SK-N-SH treated with all-trans-retinoic acid at 6 μM for 48 hours (cell line): ENCODE measurements at regions not wholly inside any gene's neighbourhood (a gene's known extent, or its start where the extent isn't known, plus 50 kb on each side); places are given as distances from the start of the nearest gene placed in this dataset.

Source experiments
- ATAC-seq: fragments of 200-7000 bp; cut with Tn5 transposase; 3 replicates; pipeline ENCODE4 v1.9.1; 2020; ENCODE audit warnings: mild to moderate bottlenecking, moderate library complexity
- ARNTL ChIP-seq: fragments of 450-650 bp; formaldehyde crosslinking; IDR thresholded peaks from 2 replicates; pipeline ENCODE4 v1.5.0; 2020; ENCODE audit warnings: low read depth, mild to moderate bottlenecking, moderate library complexity, borderline replicate concordance
- BACH2 ChIP-seq: fragments of 250-450 bp; sonication (Bioruptor Pico); IDR thresholded peaks from 2 replicates; pipeline ENCODE4 v1.9.0; 2021; ENCODE audit warnings: mild to moderate bottlenecking, borderline replicate concordance
- CSDC2 ChIP-seq: fragments of 250-450 bp; sonication (Bioruptor Pico); IDR thresholded peaks from 2 replicates; pipeline ENCODE4 v1.5.0; 2020; ENCODE audit warnings: mild to moderate bottlenecking, moderate library complexity
- ESRRG ChIP-seq: fragments of 250-450 bp; sonication (Bioruptor Pico); IDR thresholded peaks from 2 replicates; pipeline ENCODE4 v1.6.1; 2021; ENCODE audit warnings: mild to moderate bottlenecking
- ISL1 ChIP-seq: fragments of 250-450 bp; sonication (Bioruptor Pico); IDR thresholded peaks from 2 replicates; pipeline ENCODE4 v2.1.2; 2022; ENCODE audit warnings: mild to moderate bottlenecking, moderate library complexity
- OSR1 ChIP-seq: fragments of 250-450 bp; sonication (Bioruptor Pico); IDR thresholded peaks from 2 replicates; pipeline ENCODE4 v1.8.0; 2022; ENCODE audit warnings: moderate library complexity, mild to moderate bottlenecking, inconsistent platforms
- PPARA ChIP-seq: fragments of 250-450 bp; sonication (Bioruptor Pico); IDR thresholded peaks from 2 replicates; pipeline ENCODE4 v1.5.0; 2020; ENCODE audit warnings: mild to moderate bottlenecking, borderline replicate concordance
- RARB ChIP-seq: fragments of 250-450 bp; sonication (Bioruptor Pico); IDR thresholded peaks from 2 replicates; pipeline ENCODE4 v1.8.0; 2021; ENCODE audit warnings: mild to moderate bottlenecking, moderate library complexity
- SNAI2 ChIP-seq: fragments of 250-450 bp; sonication (Bioruptor Pico); IDR thresholded peaks from 2 replicates; pipeline ENCODE4 v1.5.0; 2020; ENCODE audit warnings: mild to moderate bottlenecking, moderate library complexity
- TCF4 ChIP-seq: fragments of 250-450 bp; sonication (Bioruptor Pico); IDR thresholded peaks from 2 replicates; pipeline ENCODE4 v1.8.0; 2021; ENCODE audit warnings: mild to moderate bottlenecking, moderate library complexity, borderline replicate concordance
- TOX ChIP-seq: fragments of 250-450 bp; sonication (Bioruptor Pico); IDR thresholded peaks from 2 replicates; pipeline ENCODE4 v1.8.0; 2021; ENCODE audit warnings: mild to moderate bottlenecking, moderate library complexity, borderline replicate concordance
- ZFP3 ChIP-seq: fragments of 250-450 bp; sonication (Bioruptor Pico); IDR thresholded peaks from 2 replicates; pipeline ENCODE4 v1.5.0; 2020; ENCODE audit warnings: mild to moderate bottlenecking, moderate library complexity
- ZFP30 ChIP-seq: fragments of 450-650 bp; formaldehyde crosslinking; IDR thresholded peaks from 2 replicates; pipeline ENCODE4 v1.5.0; 2022; ENCODE audit warnings: mild to moderate bottlenecking, moderate library complexity
- ZNF565 ChIP-seq: fragments of 450-650 bp; formaldehyde crosslinking; conservative IDR thresholded peaks from 2 replicates; pipeline ENCODE4 v1.5.0; 2020; ENCODE audit warnings: low read depth, mild to moderate bottlenecking, moderate library complexity
- ZNF70 ChIP-seq: fragments of 450-650 bp; formaldehyde crosslinking; IDR thresholded peaks from 2 replicates; pipeline ENCODE4 v1.5.0; 2020; ENCODE audit warnings: mild to moderate bottlenecking, moderate library complexity
- ZNF8 ChIP-seq: fragments of 450-650 bp; formaldehyde crosslinking; IDR thresholded peaks from 2 replicates; pipeline ENCODE4 v1.5.0; 2020; ENCODE audit warnings: mild to moderate bottlenecking, moderate library complexity
- TF ChIP-seq, protein P1 (sequence below): fragments of 250-450 bp; sonication (Bioruptor Pico); IDR thresholded peaks from 2 replicates; pipeline ENCODE4 v1.5.1; 2020; ENCODE audit warnings: low read depth, mild to moderate bottlenecking, moderate library complexity
- TF ChIP-seq, protein P2 (sequence below): fragments of 250-450 bp; sonication (Bioruptor Pico); IDR thresholded peaks from 2 replicates; pipeline ENCODE4 v1.8.0; 2020; ENCODE audit warnings: mild to moderate bottlenecking, moderate library complexity, borderline replicate concordance
- TF ChIP-seq, protein P3 (sequence below): fragments of 250-450 bp; sonication (Bioruptor Pico); IDR thresholded peaks from 2 replicates; pipeline ENCODE4 v1.8.0; 2021; ENCODE audit warnings: low read depth, mild to moderate bottlenecking, moderate library complexity, borderline replicate concordance
- TF ChIP-seq, protein P4 (sequence below): fragments of 250-450 bp; sonication (Bioruptor Pico); IDR thresholded peaks from 2 replicates; pipeline ENCODE4 v1.5.0; 2020; ENCODE audit warnings: mild to moderate bottlenecking, moderate library complexity
- TF ChIP-seq, protein P5 (sequence below): fragments of 250-450 bp; sonication (Bioruptor Pico); IDR thresholded peaks from 2 replicates; pipeline ENCODE4 v1.5.1; 2021; ENCODE audit warnings: mild to moderate bottlenecking, moderate library complexity

DNA sequence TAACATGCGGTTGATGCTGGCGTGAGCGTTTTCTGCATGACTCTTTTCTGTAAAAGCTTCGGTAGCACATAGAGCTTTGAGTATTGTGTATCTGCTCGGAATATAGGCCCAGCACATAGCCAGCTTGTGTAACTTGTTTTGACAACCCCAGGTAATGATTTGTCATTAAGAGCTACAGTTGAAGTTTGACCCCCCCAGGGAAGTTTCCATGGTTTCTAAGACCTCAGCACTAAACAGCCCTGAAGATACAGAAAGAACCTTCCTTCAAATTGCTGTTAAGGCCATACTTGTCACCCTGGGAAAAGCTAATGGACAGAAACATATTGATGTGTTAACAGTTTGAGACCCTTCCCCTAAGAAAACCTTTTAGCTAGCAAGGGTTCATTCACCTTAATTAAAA is 380.7 kb downstream of the PRDM2 start:
- TF ChIP-seq ZFP30 (CRISPR knock-in tag): no peak
- TF ChIP-seq TOX (CRISPR knock-in tag): no peak
- TF ChIP-seq, protein P1, sequence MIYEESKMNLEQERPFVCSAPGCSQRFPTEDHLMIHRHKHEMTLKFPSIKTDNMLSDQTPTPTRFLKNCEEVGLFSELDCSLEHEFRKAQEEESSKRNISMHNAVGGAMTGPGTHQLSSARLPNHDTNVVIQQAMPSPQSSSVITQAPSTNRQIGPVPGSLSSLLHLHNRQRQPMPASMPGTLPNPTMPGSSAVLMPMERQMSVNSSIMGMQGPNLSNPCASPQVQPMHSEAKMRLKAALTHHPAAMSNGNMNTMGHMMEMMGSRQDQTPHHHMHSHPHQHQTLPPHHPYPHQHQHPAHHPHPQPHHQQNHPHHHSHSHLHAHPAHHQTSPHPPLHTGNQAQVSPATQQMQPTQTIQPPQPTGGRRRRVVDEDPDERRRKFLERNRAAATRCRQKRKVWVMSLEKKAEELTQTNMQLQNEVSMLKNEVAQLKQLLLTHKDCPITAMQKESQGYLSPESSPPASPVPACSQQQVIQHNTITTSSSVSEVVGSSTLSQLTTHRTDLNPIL (CRISPR knock-in tag): no peak
- TF ChIP-seq ZNF70: no peak
- TF ChIP-seq CSDC2 (CRISPR knock-in tag): no peak
- TF ChIP-seq, protein P2, sequence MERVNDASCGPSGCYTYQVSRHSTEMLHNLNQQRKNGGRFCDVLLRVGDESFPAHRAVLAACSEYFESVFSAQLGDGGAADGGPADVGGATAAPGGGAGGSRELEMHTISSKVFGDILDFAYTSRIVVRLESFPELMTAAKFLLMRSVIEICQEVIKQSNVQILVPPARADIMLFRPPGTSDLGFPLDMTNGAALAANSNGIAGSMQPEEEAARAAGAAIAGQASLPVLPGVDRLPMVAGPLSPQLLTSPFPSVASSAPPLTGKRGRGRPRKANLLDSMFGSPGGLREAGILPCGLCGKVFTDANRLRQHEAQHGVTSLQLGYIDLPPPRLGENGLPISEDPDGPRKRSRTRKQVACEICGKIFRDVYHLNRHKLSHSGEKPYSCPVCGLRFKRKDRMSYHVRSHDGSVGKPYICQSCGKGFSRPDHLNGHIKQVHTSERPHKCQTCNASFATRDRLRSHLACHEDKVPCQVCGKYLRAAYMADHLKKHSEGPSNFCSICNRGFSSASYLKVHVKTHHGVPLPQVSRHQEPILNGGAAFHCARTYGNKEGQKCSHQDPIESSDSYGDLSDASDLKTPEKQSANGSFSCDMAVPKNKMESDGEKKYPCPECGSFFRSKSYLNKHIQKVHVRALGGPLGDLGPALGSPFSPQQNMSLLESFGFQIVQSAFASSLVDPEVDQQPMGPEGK (CRISPR knock-in tag): no peak
- no peak for TF ChIP-seq BACH2 (CRISPR knock-in tag)
- no peak for TF ChIP-seq ZNF8 (CRISPR knock-in tag)
- no peak for TF ChIP-seq SNAI2 (CRISPR knock-in tag)
- no peak for TF ChIP-seq ESRRG (CRISPR knock-in tag)
- no peak for TF ChIP-seq ARNTL (CRISPR knock-in tag)
- no peak for TF ChIP-seq RARB (CRISPR knock-in tag)
- no peak for TF ChIP-seq PPARA (CRISPR knock-in tag)
- TF ChIP-seq, protein P3, sequence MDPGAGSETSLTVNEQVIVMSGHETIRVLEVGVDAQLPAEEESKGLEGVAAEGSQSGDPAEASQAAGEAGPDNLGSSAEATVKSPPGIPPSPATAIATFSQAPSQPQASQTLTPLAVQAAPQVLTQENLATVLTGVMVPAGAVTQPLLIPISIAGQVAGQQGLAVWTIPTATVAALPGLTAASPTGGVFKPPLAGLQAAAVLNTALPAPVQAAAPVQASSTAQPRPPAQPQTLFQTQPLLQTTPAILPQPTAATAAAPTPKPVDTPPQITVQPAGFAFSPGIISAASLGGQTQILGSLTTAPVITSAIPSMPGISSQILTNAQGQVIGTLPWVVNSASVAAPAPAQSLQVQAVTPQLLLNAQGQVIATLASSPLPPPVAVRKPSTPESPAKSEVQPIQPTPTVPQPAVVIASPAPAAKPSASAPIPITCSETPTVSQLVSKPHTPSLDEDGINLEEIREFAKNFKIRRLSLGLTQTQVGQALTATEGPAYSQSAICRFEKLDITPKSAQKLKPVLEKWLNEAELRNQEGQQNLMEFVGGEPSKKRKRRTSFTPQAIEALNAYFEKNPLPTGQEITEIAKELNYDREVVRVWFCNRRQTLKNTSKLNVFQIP (CRISPR knock-in tag): no peak
- TF ChIP-seq, protein P4, sequence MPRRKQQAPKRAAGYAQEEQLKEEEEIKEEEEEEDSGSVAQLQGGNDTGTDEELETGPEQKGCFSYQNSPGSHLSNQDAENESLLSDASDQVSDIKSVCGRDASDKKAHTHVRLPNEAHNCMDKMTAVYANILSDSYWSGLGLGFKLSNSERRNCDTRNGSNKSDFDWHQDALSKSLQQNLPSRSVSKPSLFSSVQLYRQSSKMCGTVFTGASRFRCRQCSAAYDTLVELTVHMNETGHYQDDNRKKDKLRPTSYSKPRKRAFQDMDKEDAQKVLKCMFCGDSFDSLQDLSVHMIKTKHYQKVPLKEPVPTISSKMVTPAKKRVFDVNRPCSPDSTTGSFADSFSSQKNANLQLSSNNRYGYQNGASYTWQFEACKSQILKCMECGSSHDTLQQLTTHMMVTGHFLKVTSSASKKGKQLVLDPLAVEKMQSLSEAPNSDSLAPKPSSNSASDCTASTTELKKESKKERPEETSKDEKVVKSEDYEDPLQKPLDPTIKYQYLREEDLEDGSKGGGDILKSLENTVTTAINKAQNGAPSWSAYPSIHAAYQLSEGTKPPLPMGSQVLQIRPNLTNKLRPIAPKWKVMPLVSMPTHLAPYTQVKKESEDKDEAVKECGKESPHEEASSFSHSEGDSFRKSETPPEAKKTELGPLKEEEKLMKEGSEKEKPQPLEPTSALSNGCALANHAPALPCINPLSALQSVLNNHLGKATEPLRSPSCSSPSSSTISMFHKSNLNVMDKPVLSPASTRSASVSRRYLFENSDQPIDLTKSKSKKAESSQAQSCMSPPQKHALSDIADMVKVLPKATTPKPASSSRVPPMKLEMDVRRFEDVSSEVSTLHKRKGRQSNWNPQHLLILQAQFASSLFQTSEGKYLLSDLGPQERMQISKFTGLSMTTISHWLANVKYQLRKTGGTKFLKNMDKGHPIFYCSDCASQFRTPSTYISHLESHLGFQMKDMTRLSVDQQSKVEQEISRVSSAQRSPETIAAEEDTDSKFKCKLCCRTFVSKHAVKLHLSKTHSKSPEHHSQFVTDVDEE (CRISPR knock-in tag): no peak
- no peak for TF ChIP-seq ISL1 (CRISPR knock-in tag)
- ATAC-seq: no peak

DNA sequence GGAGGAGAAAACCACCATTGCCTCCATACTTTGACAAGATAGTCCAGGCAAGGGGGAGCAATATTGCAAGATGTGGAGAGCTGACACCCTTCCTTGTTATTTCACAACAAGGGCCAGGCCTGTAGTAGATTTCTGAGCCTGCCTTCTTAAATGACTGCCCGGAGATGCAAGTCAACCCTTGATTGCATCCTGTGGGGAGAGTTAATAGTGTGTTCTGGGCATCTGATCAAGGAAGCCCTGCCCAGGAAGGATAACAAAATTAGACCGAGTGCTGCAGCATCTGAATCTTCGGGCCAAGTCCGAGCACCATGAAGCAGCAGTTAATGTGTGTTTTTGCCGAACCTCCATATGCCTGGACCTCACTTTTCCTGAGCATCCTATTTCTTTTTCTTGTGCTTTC is 382.3 kb downstream of the PRDM2 start:
- no peak for TF ChIP-seq RARB (CRISPR knock-in tag)
- TF ChIP-seq ESRRG (CRISPR knock-in tag): no peak
- no peak for TF ChIP-seq TCF4 (CRISPR knock-in tag)
- TF ChIP-seq, protein P1 (CRISPR knock-in tag): no peak
- TF ChIP-seq ZFP30 (CRISPR knock-in tag): no peak
- TF ChIP-seq ZNF8 (CRISPR knock-in tag): no peak
- TF ChIP-seq OSR1 (CRISPR knock-in tag): no peak
- TF ChIP-seq ISL1 (CRISPR knock-in tag): no peak
- TF ChIP-seq, protein P5, sequence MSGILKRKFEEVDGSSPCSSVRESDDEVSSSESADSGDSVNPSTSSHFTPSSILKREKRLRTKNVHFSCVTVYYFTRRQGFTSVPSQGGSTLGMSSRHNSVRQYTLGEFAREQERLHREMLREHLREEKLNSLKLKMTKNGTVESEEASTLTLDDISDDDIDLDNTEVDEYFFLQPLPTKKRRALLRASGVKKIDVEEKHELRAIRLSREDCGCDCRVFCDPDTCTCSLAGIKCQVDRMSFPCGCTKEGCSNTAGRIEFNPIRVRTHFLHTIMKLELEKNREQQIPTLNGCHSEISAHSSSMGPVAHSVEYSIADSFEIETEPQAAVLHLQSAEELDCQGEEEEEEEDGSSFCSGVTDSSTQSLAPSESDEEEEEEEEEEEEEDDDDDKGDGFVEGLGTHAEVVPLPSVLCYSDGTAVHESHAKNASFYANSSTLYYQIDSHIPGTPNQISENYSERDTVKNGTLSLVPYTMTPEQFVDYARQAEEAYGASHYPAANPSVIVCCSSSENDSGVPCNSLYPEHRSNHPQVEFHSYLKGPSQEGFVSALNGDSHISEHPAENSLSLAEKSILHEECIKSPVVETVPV (CRISPR knock-in tag): no peak
- TF ChIP-seq ZFP3: no peak
- TF ChIP-seq, protein P2 (CRISPR knock-in tag): no peak
- TF ChIP-seq ZNF565 (CRISPR knock-in tag): no peak
- no peak for ATAC-seq
